Keratinocyte (primary cell): ENCODE measurements at regions not wholly inside any gene's neighbourhood (a gene's known extent, or its start where the extent isn't known, plus 50 kb on each side); places are given as distances from the start of the nearest gene placed in this dataset.

ENCODE experiments used
- DNase-seq: peaks from one replicate; pipeline ENCODE4 v3.0.0-alpha.2; 2011; ENCODE audit warnings: low read depth, missing footprints, low spot score
- FAIRE-seq: peaks from 2 replicates; lab custom pipeline; 2011; peaks lifted over from hg19 to GRCh38; lab: Jason Lieb, UNC
- H2AFZ ChIP-seq: 2 replicates; pipeline ENCODE4 v1.6.0; 2012; ENCODE audit warnings: low read length, control low read depth, inconsistent platforms; ENCODE audit not compliant: control insufficient read depth
- H3K27ac ChIP-seq: 2 replicates; pipeline ENCODE4 v1.5.1; 2011; ENCODE audit warnings: low read length; ENCODE audit not compliant: control insufficient read depth, insufficient read depth
- H3K27me3 ChIP-seq: 3 replicates; pipeline ENCODE4 v1.6.0; 2011; ENCODE audit warnings: low read length; ENCODE audit not compliant: control insufficient read depth, insufficient read depth; ENCODE audit errors: extremely low read depth
- H3K36me3 ChIP-seq, 2 experiments: 2 replicates in 1 of 2; 3 replicates in 1 of 2; pipeline ENCODE4 v1.5.1; 2011; ENCODE audit warnings: low read length in 2 of 2, mild to moderate bottlenecking in 1 of 2; ENCODE audit not compliant: control insufficient read depth in 2 of 2, insufficient read depth in 2 of 2; ENCODE audit errors: extremely low read depth in 1 of 2
- H3K4me1 ChIP-seq: 3 replicates; pipeline ENCODE4 v1.5.1; 2011; ENCODE audit warnings: low read length; ENCODE audit not compliant: control insufficient read depth, insufficient read depth; ENCODE audit errors: extremely low read depth
- H3K4me2 ChIP-seq: 3 replicates; pipeline ENCODE4 v1.6.0; 2011; ENCODE audit warnings: low read depth, low read length; ENCODE audit not compliant: control insufficient read depth, insufficient read depth; ENCODE audit errors: extremely low read depth
- H3K4me3 ChIP-seq, 3 experiments: fragments of 200-600 bp in 1 of 3; sonication (generic) in 1 of 3; 2 replicates in 2 of 3; 3 replicates in 1 of 3; pipeline ENCODE4 v1.5.1; 2011 to 2016; ENCODE audit warnings: low read length in 3 of 3, mild to moderate bottlenecking in 3 of 3, control low read depth in 2 of 3, inconsistent platforms in 1 of 3, low read depth in 1 of 3, mixed read lengths in 1 of 3, mixed run types in 1 of 3, moderate library complexity in 1 of 3; ENCODE audit not compliant: control insufficient read depth in 2 of 3, insufficient read depth in 2 of 3; ENCODE audit errors: extremely low read depth in 1 of 3
- H3K79me2 ChIP-seq: 2 replicates; pipeline ENCODE4 v1.6.0; 2012; ENCODE audit warnings: low read length; ENCODE audit not compliant: control insufficient read depth, insufficient read depth
- H3K9ac ChIP-seq: 3 replicates; pipeline ENCODE4 v1.6.0; 2011; ENCODE audit warnings: low read length; ENCODE audit not compliant: control insufficient read depth, insufficient read depth; ENCODE audit errors: extremely low read depth
- H3K9me1 ChIP-seq: 3 replicates; pipeline ENCODE4 v1.6.0; 2011; ENCODE audit warnings: low read length; ENCODE audit not compliant: control insufficient read depth, insufficient read depth; ENCODE audit errors: extremely low read depth
- H3K9me3 ChIP-seq: 2 replicates; pipeline ENCODE4 v1.5.1; 2012; ENCODE audit warnings: low read depth, low read length; ENCODE audit not compliant: control insufficient read depth
- H4K20me1 ChIP-seq: 3 replicates; pipeline ENCODE4 v1.6.0; 2011; ENCODE audit warnings: low read length; ENCODE audit not compliant: control insufficient read depth, insufficient read depth; ENCODE audit errors: extremely low read depth
- CTCF ChIP-seq, 3 experiments: IDR thresholded peaks in 1 of 3; conservative IDR thresholded peaks in 1 of 3; optimal IDR thresholded peaks in 1 of 3; 2 replicates in 2 of 3; 3 replicates in 1 of 3; pipeline versions ENCODE3 to v1.5.1; 2011; ENCODE audit warnings: low read length in 3 of 3, mild to moderate bottlenecking in 3 of 3, moderate library complexity in 2 of 3, control low read depth in 1 of 3, inconsistent platforms in 1 of 3; ENCODE audit not compliant: insufficient read depth in 2 of 3; ENCODE audit errors: extremely low read depth in 1 of 3
- EZH2 ChIP-seq: IDR thresholded peaks from one replicate; pipeline ENCODE4 v1.6.1; 2012; ENCODE audit warnings: inconsistent platforms, mild to moderate bottlenecking, low read length, moderate library complexity
- dilution Hi-C: fragments of 300-500 bp; cut with MboI; formaldehyde crosslinking; loops from one replicate; pipeline ENCODE4 v1.7.0; 2020; ENCODE audit warnings: low sequenced_read_pairs; ENCODE audit not compliant: extremely low pct_ligation_motif_present

GRCh38 chr2:176704282-176704858 is 435.1 kb downstream of the MTX2 start:
- H3K27me3 ChIP-seq: no peaks in the 10 kb centered on the region

GRCh38 chr2:176709149-176709951 is 440.1 kb downstream of the MTX2 start:
- H3K4me1 ChIP-seq: no peaks in the 10 kb centered on the region
- no peaks in the 10 kb centered on the region for H3K9me1 ChIP-seq
- no peak for FAIRE-seq
- H4K20me1 ChIP-seq: no peaks in the 10 kb centered on the region
- no peak for DNase-seq
- H3K27me3 ChIP-seq: no peaks in the 10 kb centered on the region
- no peak overlapping the region for H2AFZ ChIP-seq
- no peak overlapping the region for H3K27ac ChIP-seq
- no peak overlapping the region for H3K9ac ChIP-seq
- H3K79me2 ChIP-seq: no peaks in the 10 kb centered on the region
- no peaks in the 10 kb centered on the region for H3K36me3 ChIP-seq
- H3K4me3 ChIP-seq: no peak overlapping the region
- dilution Hi-C loops: no loop called here
- TF ChIP-seq EZH2 (no peak), CTCF (optimal IDR thresholded peaks at IDR 0.05 in 1 of 3, IDR thresholded peaks at IDR 0.05 in 1 of 3, conservative IDR thresholded peaks at IDR 0.05 in 1 of 3; ENCODE audit: extremely low read depth in 1 of 3, insufficient read depth in 2 of 3, low read length in 3 of 3) (no peak)
- H3K4me2 ChIP-seq: no peak overlapping the region
- no peaks in the 10 kb centered on the region for H3K9me3 ChIP-seq

More at GRCh38 chr2:176704282-176704858, 435.1 kb downstream of the MTX2 start:
- Histone ChIP-seq H3K27ac (no peak overlapping the region), H2AFZ (no peak overlapping the region), H3K36me3 (no peaks in the 10 kb centered on the region), H3K9me1 (no peaks in the 10 kb centered on the region), H3K79me2 (no peaks in the 10 kb centered on the region), H3K4me1 (no peaks in the 10 kb centered on the region), H3K4me2 (no peak overlapping the region), H3K9me3 (no peaks in the 10 kb centered on the region), H3K4me3 (no peak overlapping the region), H3K9ac (no peak overlapping the region), H4K20me1 (no peaks in the 10 kb centered on the region)
- no peak for DNase-seq
- dilution Hi-C loops: no loop called here
- FAIRE-seq: no peak
- TF ChIP-seq CTCF (optimal IDR thresholded peaks at IDR 0.05 in 1 of 3, IDR thresholded peaks at IDR 0.05 in 1 of 3, conservative IDR thresholded peaks at IDR 0.05 in 1 of 3; ENCODE audit: extremely low read depth in 1 of 3, insufficient read depth in 2 of 3, low read length in 3 of 3): no peak
- TF ChIP-seq EZH2: no peak
